Naive thymus-derived CD8-positive, alpha-beta T cell (primary cell): ENCODE measurements at regions not wholly inside any gene's neighbourhood (a gene's known extent, or its start where the extent isn't known, plus 50 kb on each side); places are given as distances from the start of the nearest gene placed in this dataset.
"Not testable (repeated sequence)": the region's sequence is repeated elsewhere in the genome, so short reads cannot be mapped to it uniquely, and the experiment has no call there.

ENCODE experiments used
- ATAC-seq, 2 donors: fragments of 150-1000 bp; cut with Tn5 transposase in 1 of 2; sonication (Bioruptor Pico), chemical (Tn5 transposase) in 1 of 2; 1 replicate in 1 of 2; 2 replicates in 1 of 2; pipeline ENCODE4 v1.10.0; 2021; ENCODE audit warnings: mild to moderate bottlenecking in 2 of 2, moderate library complexity in 2 of 2
- POLR2A ChIA-PET: fragments of 350-600 bp; sonication (Branson Sonifier 250); formaldehyde crosslinking; loops from one replicate; lab custom pipeline; 2021; ENCODE audit warnings: antibody characterized with exemption; lab: Charles Lee
- DNase-seq, 10 donors: peaks; one replicate each; pipeline versions ENCODE4 v3.0.0 to v3.0.0-alpha.2; 2020 to 2022
- H3K27ac Mint-ChIP-seq, 10 donors: one replicate each; pipeline ENCODE4 v1.8.0; 2020 to 2022; ENCODE audit warnings: mild to moderate bottlenecking in 10 of 10, mixed read lengths in 10 of 10, moderate library complexity in 4 of 10, inconsistent platforms in 1 of 10
- H3K27me3 Mint-ChIP-seq, 5 donors: one replicate each; pipeline ENCODE4 v1.8.0; 2021 to 2022; ENCODE audit warnings: mixed read lengths in 5 of 5
- H3K36me3 Mint-ChIP-seq, 3 donors: one replicate each; pipeline ENCODE4 v1.8.0; 2020 to 2022; ENCODE audit warnings: mixed read lengths in 3 of 3, mild to moderate bottlenecking in 2 of 3, inconsistent platforms in 1 of 3
- H3K4me1 Mint-ChIP-seq, 4 donors: one replicate each; pipeline ENCODE4 v1.8.0; 2021 to 2022; ENCODE audit warnings: mixed read lengths in 4 of 4
- H3K4me3 Mint-ChIP-seq, 10 donors: one replicate each; pipeline ENCODE4 v1.8.0; 2020 to 2022; ENCODE audit warnings: mild to moderate bottlenecking in 10 of 10, mixed read lengths in 10 of 10, moderate library complexity in 6 of 10, inconsistent platforms in 1 of 10
- H3K9me3 Mint-ChIP-seq, 9 donors: one replicate each; pipeline ENCODE4 v1.8.0; 2020 to 2022; ENCODE audit warnings: mixed read lengths in 9 of 9, mild to moderate bottlenecking in 3 of 9, inconsistent platforms in 1 of 9, moderate library complexity in 1 of 9

DNA sequence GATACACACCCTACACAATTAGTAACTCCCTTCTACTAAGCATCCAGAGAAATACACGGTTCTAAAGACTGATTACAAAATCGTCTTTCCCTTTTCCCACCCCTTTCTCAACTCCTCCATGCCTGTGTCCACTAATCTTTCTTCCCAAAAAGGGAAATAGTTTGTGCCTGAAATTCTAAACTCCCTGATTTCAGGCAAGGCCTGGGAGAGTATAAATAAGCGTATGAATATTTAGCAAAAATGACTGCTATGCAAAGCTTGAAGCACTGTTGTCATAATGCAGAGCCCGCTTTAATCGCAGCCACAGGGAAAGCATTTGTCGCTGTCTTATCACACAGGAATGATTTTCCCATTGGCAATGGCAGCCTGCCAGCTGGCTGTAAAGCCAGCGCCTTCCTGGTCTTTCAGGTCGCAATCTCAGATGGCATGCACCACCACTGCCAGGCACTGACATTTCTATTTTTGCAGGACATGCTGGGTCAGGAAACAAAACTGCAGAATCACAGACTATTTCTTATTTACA, 142.9 kb upstream of the PCGF5 start:
- H3K9me3 Mint-ChIP-seq: peaks cover 0 to 3% (median 0%) of the 10 kb centered on the region in 9 donors
- H3K27me3 Mint-ChIP-seq: peaks cover 0 to 10% (median 3%) of the 10 kb centered on the region in 5 donors
- H3K4me3 Mint-ChIP-seq: no peak overlapping the region
- DNase-seq: no peak
- no peak overlapping the region for H3K27ac Mint-ChIP-seq
- ATAC-seq: no peak
- H3K4me1 Mint-ChIP-seq: peaks cover 0 to 3% (median 0%) of the 10 kb centered on the region in 4 donors
- peaks cover 0 to 4% (median 3%) of the 10 kb centered on the region in 3 donors for H3K36me3 Mint-ChIP-seq
- POLR2A ChIA-PET: no interaction called here

DNA sequence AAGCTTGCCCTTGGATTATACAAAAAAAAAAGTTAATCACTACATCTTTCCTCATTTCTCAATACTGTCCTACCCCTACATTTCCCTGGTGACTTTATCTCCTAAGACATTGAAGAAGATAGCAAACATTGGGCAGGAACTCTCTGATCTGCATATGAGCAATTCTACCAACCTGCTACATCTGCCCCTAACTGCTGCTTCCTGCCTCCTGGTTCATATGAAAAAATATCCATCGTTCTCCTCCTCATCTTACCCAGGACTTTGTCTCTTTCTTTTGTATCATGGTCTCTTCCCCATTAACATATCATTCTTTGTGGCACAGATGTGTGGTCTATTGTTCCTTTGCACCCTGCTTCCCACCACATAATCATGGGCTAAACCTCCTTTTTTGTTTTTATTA, 139.7 kb upstream of the PCGF5 start:
- H3K9me3 Mint-ChIP-seq: no peaks in the 10 kb centered on the region
- DNase-seq: no peak
- POLR2A ChIA-PET: no interaction called here
- no peak overlapping the region for H3K4me3 Mint-ChIP-seq
- no peaks in the 10 kb centered on the region for H3K4me1 Mint-ChIP-seq
- no peak for ATAC-seq
- no peak overlapping the region for H3K27ac Mint-ChIP-seq
- no peaks in the 10 kb centered on the region for H3K36me3 Mint-ChIP-seq
- peaks cover 0 to 10% (median 3%) of the 10 kb centered on the region in 5 donors for H3K27me3 Mint-ChIP-seq

DNA sequence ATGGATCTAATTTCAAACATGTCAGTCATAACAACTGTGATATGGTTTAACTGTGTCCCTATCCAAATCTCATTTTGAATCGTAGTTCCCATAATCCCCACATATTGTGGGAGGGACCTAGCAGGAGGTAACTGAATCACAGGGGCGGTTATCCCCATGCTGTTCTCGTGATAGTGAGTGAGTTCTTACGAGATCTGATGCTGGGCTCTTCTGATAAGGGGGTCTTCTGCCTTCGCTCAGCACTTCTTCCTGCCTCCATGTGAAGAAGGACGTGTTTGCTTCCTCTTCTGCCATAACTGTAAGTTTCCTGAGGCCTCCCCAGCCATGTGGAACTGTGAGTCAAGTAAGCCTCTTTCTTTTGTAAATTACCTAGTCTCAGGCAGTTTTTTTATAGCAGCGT, 138.0 kb upstream of the PCGF5 start:
- Mint-ChIP-seq H3K36me3 (no peaks in the 10 kb centered on the region), H3K27me3 (peaks cover 0 to 6% (median 0%) of the 10 kb centered on the region in 5 donors), H3K4me1 (no peaks in the 10 kb centered on the region), H3K27ac (no peak overlapping the region), H3K9me3 (no peaks in the 10 kb centered on the region), H3K4me3 (no peak overlapping the region)
- no peak for ATAC-seq
- no peak for DNase-seq
- POLR2A ChIA-PET: no interaction called here

DNA sequence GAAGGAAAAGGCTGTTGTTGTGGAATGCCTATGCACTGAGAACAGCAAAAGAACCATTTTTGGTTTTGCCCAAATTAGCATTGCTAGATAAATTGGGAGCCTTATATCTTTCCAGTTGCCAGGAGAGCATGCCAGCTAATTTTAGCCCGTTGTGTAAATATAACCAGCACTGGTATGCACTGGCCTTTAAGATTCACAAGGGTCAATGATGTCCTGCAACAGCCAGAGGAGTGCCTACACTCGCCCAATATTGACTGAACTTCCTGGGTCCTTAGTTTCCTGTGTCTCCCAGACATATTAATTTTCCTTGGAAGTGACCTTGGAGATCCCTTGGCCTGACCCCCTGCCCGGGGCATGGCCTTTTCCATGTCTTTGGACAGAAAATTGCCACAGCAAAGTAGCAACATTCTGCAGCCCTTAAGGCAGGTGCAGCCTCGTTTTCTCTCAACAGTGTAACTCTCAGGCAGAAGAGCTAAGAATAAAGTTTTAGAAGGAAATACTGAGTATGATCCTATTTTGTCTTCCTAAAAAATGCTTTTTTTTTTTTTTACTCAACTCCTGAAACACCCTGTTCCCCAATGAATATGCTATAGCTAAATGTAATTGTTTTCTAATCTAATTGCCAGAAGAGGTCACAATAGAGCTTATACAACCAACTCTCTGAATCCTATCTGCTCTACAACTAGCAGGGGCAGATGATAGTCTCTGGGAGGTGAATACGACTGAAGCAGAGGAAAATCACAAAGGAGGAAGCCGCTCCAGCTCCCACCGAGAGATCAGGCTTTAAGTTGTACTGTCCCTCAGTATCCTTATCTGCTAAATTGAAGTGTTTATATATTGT, 131.9 kb upstream of the PCGF5 start:
- H3K4me3 Mint-ChIP-seq: no peak overlapping the region
- peaks cover 0 to 11% (median 0%) of the 10 kb centered on the region in 9 donors for H3K9me3 Mint-ChIP-seq
- H3K27me3 Mint-ChIP-seq: peaks cover 0 to 2% (median 0%) of the 10 kb centered on the region in 5 donors
- no peak overlapping the region for H3K27ac Mint-ChIP-seq
- ATAC-seq (peak; percentile 65 to 68), DNase-seq (peak in 3 of 10 donors; percentile 13 to 41 (median 40))
- POLR2A ChIA-PET: interaction anchor here (0.6 to 1.3 kb wide), 2 partner anchors 8 to 74 kb away, joined by 3 to 4 read pairs; no protein-coding TSS in a partner anchor
- peaks cover 0 to 4% (median 3%) of the 10 kb centered on the region in 3 donors for H3K36me3 Mint-ChIP-seq
- H3K4me1 Mint-ChIP-seq: peaks cover 0 to 11% (median 2%) of the 10 kb centered on the region in 4 donors

DNA sequence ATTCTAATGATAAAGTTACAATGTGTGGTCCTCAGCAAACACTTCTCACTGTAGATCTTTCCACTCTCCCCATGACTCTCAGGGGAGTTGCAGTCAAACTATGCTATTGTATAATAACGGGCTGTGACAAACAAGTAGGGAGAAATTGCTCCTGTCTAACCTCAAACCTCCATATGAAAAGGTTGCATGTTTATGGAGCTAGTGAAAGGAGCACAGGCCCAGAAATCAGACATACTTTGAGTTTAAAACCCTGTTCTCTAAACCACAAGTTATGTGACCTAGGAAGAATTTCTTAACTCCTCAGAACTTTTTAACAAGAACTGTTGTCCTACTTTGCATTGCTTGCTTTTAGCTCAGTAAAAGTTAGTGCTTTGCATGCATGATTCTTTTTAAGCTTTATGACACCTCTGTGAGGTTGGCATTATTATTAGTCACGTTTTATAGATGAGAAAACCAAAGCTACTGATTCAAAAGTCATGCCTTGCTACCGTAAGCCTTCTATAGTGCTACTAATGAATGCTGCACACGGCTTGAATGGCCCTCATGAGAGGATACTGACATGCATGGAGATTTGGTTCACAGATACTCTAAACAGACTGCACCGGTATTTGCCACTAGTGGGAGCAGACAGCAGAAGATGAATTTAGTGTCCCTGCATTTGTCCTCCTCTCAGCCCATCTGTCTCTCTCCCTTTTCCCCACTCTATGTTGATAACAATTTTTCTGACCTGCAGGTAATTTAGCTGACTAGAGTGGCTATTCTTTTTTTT, 129.5 kb upstream of the PCGF5 start:
- Mint-ChIP-seq H3K27me3 (peaks cover 0 to 3% (median 0%) of the 10 kb centered on the region in 5 donors), H3K9me3 (peaks cover 0 to 22% (median 10%) of the 10 kb centered on the region in 9 donors), H3K27ac (no peak overlapping the region), H3K4me1 (peaks cover 0 to 18% (median 2%) of the 10 kb centered on the region in 4 donors), H3K4me3 (no peak overlapping the region), H3K36me3 (peaks cover 0 to 14% (median 7%) of the 10 kb centered on the region in 3 donors)
- no peak for ATAC-seq
- POLR2A ChIA-PET: no interaction called here
- DNase-seq: no peak

DNA sequence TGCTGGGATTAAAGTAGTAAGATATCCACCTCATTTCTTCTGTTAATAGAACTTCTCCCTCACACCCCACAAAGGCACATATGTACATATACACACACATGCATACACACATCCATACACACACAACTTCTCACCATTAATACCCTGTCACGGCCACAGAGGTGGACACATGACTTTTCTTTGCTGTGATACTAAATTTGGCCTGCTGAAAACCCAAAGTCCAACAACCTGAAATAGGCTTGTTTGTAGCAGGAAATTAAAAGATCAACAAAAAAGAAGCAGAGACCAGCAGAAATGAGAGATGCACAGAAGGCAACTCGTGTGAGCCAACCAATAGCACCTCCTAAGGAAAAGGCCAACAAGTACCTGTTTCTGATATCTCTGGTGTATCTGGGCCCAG, 128.7 kb upstream of the PCGF5 start:
- Mint-ChIP-seq H3K4me1 (peaks cover 0 to 18% (median 2%) of the 10 kb centered on the region in 4 donors), H3K27ac (no peak overlapping the region), H3K36me3 (peaks cover 0 to 14% (median 9%) of the 10 kb centered on the region in 3 donors), H3K27me3 (peaks cover 0 to 3% (median 0%) of the 10 kb centered on the region in 5 donors), H3K4me3 (no peak overlapping the region), H3K9me3 (peaks cover 0 to 26% (median 10%) of the 10 kb centered on the region in 9 donors)
- POLR2A ChIA-PET: no interaction called here
- ATAC-seq (no peak), DNase-seq (no peak)

DNA sequence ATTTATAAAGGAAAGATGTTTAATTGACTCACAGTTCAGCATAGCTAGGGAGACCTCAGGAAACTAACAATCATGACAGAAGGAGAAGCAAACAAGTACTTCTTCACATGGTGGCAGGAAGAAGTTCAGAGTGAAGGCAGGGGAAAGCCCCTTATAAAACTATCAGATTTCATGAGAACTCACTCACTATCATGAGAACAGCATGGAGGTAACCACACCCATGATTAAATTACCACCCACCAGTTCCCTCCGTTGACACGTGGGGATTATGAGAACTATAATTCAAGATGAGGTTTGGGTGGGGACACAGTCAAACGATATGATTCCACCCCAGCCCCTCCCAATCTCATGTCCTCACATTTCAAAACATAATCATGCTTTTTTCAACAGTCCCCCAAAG, 124.2 kb upstream of the PCGF5 start:
- peaks cover 0 to 30% (median 20%) of the 10 kb centered on the region in 3 donors for H3K36me3 Mint-ChIP-seq
- H3K4me3 Mint-ChIP-seq: no peak overlapping the region
- DNase-seq (no peak), ATAC-seq (no peak)
- peaks cover 0 to 7% (median 3%) of the 10 kb centered on the region in 5 donors for H3K27me3 Mint-ChIP-seq
- H3K27ac Mint-ChIP-seq: no peak overlapping the region
- POLR2A ChIA-PET: interaction anchor here (0.6 kb wide), 1 partner anchor 7 kb away, joined by 4 read pairs; no protein-coding TSS in a partner anchor
- H3K4me1 Mint-ChIP-seq: peaks cover 0 to 7% (median under 1%) of the 10 kb centered on the region in 4 donors
- peaks cover 0 to 41% (median 22%) of the 10 kb centered on the region in 9 donors for H3K9me3 Mint-ChIP-seq

DNA sequence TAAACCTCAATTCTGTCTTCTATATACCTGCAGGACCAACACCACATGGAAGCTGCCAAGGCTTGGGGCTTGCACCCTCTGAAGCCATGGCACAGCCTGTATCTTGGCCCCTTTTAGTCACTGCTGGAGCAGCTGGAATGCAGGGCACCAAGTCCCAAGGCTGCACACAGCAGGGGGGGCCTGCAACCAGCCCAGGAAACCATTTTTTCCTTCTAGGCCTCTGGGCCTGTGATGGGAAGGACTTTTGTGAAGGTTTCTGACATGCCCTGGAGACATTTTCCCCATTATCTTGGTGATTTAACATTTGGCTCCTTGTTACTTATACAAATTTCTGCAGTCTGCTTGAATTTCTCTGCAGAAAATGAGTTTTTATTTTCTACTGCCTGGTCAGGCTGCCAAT, 123.2 kb upstream of the PCGF5 start:
- Mint-ChIP-seq H3K4me3 (no peak overlapping the region), H3K36me3 (peaks cover 0 to 30% (median 20%) of the 10 kb centered on the region in 3 donors), H3K27ac (no peak overlapping the region), H3K27me3 (peaks cover 0 to 7% (median 1%) of the 10 kb centered on the region in 5 donors), H3K9me3 (peaks cover 0 to 41% (median 22%) of the 10 kb centered on the region in 9 donors), H3K4me1 (peaks cover 0 to 7% (median under 1%) of the 10 kb centered on the region in 4 donors)
- no peak for ATAC-seq
- DNase-seq: no peak
- POLR2A ChIA-PET: no interaction called here

DNA sequence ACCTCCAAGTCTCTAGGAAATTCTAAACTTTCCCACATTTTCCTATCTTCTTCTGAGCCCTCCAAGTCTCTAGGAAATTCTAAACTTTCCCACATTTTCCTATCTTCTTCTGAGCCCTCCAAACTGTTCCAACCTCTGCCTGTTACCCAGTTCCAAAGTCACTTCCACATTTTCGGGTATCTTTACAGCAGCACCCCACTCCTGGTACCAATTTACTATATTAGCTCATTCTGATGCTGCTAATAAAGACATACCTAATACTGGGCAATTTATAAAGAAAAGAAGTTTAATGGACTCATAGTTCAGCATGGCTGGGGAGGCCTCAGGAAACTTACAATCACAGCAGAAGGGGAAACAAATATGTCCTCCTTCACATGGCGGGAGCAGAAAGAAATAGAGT, 122.4 kb upstream of the PCGF5 start:
- peaks cover 0 to 41% (median 21%) of the 10 kb centered on the region in 9 donors for H3K9me3 Mint-ChIP-seq
- H3K27me3 Mint-ChIP-seq, H3K4me3 Mint-ChIP-seq, H3K4me1 Mint-ChIP-seq, ATAC-seq, H3K27ac Mint-ChIP-seq, POLR2A ChIA-PET, DNase-seq: not testable (repeated sequence)
- peaks cover 0 to 30% (median 20%) of the 10 kb centered on the region in 3 donors for H3K36me3 Mint-ChIP-seq

DNA sequence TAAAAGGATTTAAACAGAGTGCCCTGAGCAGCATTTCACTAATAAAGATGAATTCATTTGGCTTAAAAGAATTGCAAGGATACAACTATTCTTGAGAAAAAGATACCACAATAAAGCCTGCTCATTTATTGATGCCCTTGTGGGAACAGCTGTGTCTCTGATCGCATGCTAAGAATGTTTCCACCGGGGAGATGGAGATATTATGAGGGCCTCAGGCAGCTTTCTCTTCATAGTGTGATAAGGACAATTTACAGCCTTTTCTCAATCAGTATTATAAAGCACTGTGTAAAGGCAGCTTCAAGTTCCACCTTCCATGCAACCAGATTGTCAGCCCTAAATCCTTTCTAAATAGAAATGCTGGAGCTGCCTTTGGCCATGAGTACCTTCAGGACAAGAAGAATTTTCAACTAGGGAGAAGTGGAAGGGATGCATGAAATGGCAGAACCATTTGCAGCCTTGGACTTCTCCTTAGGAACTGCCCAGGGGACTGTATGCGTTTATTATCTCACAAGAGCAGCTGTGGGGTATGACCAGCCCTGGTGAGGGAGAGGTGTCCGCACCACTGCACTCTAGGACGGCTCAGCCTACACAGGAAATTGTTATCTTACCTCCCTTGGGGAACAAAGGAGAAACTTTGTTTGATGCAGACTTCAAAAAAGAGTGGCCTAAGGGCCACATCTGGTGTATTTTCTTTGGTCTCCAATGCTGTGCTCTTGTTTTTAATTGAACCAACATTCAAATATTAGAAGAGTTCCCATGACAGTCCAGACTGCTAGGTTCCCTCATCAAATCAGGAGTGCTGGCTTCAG, 116.9 kb upstream of the PCGF5 start:
- Mint-ChIP-seq H3K36me3 (peaks cover 0 to 4% (median 0%) of the 10 kb centered on the region in 3 donors), H3K9me3 (peaks cover 0 to 2% (median 0%) of the 10 kb centered on the region in 9 donors), H3K4me1 (peaks cover 0 to 24% (median 13%) of the 10 kb centered on the region in 4 donors), H3K27ac (peak overlapping the region in 1 of 10 donors; percentile 17), H3K27me3 (no peaks in the 10 kb centered on the region), H3K4me3 (no peak overlapping the region)
- ATAC-seq (peak in 1 of 2 donors; percentile 43), DNase-seq (no peak)
- POLR2A ChIA-PET: interaction anchor here (0.5 to 1.3 kb wide), 3 partner anchors 24 to 147 kb away, joined by 3 to 5 read pairs (median 3); no protein-coding TSS in a partner anchor

DNA sequence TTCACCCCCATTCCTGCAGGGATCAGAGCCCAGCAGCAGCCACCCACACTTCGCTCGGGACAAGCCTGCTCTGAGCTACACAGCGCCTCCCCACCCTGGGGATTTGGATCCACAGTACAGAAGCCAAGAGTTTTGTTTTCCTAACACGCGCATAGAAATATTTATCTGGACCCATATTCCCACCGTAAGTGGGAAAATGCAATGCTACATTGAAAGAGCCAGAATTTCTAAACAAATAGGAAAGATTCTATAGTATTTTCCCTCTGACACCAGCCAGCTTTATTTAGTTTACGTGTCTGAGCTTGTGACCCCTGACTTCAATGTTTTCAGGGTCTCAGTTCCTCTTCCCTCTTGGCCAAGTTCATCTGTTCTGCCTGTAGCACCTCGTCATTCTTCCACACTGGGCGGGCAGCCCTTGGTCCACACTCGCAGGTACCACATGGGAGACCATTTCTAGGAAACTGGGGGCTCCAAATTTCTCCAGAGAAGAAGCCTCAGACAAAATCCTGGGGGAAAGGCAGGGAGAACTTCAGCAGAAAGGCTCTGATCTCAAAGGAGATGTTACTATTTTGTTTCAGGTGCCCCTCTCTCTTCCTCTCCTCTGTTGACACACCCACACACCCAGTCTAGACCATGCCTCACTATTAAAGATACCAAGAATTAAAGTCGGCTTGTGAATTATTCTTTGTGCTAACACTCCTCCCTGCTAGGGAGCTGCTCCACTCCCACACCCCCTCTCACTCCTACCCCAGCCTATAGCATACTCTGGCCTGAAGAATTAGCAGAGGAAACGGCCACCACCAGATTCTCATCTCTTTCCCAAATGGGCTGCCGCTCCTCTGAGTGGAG, 116.0 kb upstream of the PCGF5 start:
- POLR2A ChIA-PET: interaction anchor here (1.3 kb wide), 1 partner anchor 146 kb away, joined by 3 read pairs; no protein-coding TSS in a partner anchor
- Mint-ChIP-seq H3K27ac (peak overlapping the region in 2 of 10 donors; percentile 10 to 17), H3K9me3 (peaks cover 0 to 4% (median 0%) of the 10 kb centered on the region in 9 donors), H3K36me3 (peaks cover 0 to 4% (median 0%) of the 10 kb centered on the region in 3 donors), H3K4me1 (peaks cover 0 to 24% (median 13%) of the 10 kb centered on the region in 4 donors), H3K4me3 (no peak overlapping the region), H3K27me3 (no peaks in the 10 kb centered on the region)
- DNase-seq (no peak), ATAC-seq (no peak)
